ENCODE measurements at regions not wholly inside any gene's neighbourhood (a gene's known extent, or its start where the extent isn't known, plus 50 kb on each side); places are given as distances from the start of the nearest gene placed in this dataset.

DNA sequence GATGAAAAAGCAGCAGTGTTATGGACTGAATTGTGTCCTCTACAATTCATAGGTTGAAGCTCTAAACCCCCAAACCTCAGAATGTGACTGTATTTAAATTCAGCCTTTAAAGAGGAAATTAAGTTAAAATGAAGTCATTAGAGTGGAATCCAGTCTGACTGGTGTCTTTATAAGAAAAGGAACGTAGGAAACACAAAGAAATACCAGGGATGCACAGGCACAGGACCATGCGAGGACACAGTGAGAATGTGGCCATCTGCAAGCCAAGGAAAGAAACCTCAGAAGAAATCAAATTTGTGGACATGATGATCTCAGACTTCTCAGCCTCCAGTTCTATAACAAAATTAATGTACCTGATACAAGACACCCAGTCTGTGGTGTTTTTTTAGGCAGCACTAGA lies 971.2 kb upstream of the CDH9 start:
- Histone ChIP-seq H3K27ac (no peak overlapping the region), H3K4me3 (ENCODE audit: low read depth, low read length) (no peak overlapping the region), H3K27me3 (replicated peaks) (no peaks in the 10 kb centered on the region), H3K36me3 (replicated peaks) (no peaks in the 10 kb centered on the region)
- no peak for DNase-seq
- TF ChIP-seq, protein P1, sequence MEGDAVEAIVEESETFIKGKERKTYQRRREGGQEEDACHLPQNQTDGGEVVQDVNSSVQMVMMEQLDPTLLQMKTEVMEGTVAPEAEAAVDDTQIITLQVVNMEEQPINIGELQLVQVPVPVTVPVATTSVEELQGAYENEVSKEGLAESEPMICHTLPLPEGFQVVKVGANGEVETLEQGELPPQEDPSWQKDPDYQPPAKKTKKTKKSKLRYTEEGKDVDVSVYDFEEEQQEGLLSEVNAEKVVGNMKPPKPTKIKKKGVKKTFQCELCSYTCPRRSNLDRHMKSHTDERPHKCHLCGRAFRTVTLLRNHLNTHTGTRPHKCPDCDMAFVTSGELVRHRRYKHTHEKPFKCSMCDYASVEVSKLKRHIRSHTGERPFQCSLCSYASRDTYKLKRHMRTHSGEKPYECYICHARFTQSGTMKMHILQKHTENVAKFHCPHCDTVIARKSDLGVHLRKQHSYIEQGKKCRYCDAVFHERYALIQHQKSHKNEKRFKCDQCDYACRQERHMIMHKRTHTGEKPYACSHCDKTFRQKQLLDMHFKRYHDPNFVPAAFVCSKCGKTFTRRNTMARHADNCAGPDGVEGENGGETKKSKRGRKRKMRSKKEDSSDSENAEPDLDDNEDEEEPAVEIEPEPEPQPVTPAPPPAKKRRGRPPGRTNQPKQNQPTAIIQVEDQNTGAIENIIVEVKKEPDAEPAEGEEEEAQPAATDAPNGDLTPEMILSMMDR (IDR thresholded peaks at IDR 0.05; ENCODE audit: low read depth, low read length, missing control alignments), result no peak
- in situ Hi-C loops (cut with HindIII; ENCODE audit: low pct_ligation_motif_present, low sequenced_read_pairs), result no loop called here

DNA sequence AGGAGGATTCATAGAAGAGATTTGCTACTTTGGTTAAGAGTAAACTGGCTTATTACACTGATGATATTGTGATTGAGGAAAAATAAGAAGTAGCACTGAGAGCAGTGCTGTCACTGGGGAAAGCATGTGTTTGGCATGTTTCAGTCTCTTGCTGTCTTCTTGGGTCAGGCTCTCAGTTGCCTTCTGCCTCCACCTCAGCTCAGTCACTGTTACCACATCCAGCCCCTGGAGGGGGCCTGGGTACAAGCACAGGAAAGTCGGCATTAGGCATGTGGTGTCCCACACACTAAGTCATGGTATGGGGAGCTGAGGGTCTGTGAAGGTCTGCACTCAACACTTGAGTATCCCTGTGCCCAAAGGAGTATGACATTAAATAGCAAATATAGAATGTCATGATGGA lies 958.3 kb upstream of the CDH9 start:
- DNase-seq, result no peak
- Histone ChIP-seq H3K27me3 (replicated peaks) (no peaks in the 10 kb centered on the region), H3K4me3 (ENCODE audit: low read depth, low read length) (no peak overlapping the region), H3K27ac (no peak overlapping the region), H3K36me3 (replicated peaks) (no peaks in the 10 kb centered on the region)
- in situ Hi-C loops (cut with HindIII; ENCODE audit: low pct_ligation_motif_present, low sequenced_read_pairs), result no loop called here
- TF ChIP-seq, protein P1 (IDR thresholded peaks at IDR 0.05; ENCODE audit: low read depth, low read length, missing control alignments), result no peak

DNA sequence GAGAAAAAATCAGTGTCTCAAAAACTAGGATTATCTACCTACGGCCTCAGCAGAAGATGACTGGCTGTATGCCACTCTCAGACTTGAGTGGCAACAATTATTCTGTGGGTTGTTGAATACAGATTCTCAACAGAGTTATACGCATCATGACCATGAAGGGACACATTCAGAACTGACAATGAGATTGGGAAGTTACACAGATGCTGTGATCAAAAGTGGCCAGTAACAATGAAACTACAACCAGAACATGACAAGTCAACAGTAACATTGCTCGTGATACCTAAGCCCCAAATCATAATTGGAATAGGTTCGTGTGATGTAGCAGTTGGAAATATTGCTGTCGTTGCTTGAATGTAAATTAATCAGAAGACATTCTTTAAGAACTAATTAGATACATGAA lies 957.5 kb upstream of the CDH9 start:
- Histone ChIP-seq H3K36me3 (replicated peaks) (no peaks in the 10 kb centered on the region), H3K4me3 (ENCODE audit: low read depth, low read length) (no peak overlapping the region), H3K27ac (no peak overlapping the region), H3K27me3 (replicated peaks) (no peaks in the 10 kb centered on the region)
- in situ Hi-C loops (cut with HindIII; ENCODE audit: low pct_ligation_motif_present, low sequenced_read_pairs), result no loop called here
- no peak for DNase-seq
- TF ChIP-seq, protein P1 (IDR thresholded peaks at IDR 0.05; ENCODE audit: low read depth, low read length, missing control alignments), result no peak

DNA sequence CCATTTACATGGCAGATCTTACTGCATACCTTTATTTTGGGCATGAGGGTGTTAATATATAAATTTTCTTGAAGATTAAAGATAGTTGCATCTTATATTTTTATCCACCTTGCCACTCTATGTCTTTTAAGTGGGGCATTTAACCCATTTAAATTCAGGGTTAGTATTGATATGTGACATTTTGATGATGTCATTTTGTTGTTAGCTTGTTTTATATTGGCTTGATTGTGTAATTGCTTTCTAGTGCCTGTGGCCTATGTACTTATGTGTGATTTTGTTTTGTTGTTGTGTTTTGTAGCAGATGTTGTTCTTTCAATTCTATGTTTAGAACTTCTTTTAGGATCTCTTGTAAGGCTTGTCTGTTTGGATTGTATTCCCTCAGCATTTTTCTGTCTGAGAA lies 939.9 kb upstream of the CDH9 start:
- in situ Hi-C loops (cut with HindIII; ENCODE audit: low pct_ligation_motif_present, low sequenced_read_pairs), result no loop called here
- no peak overlapping the region for H3K4me3 ChIP-seq (ENCODE audit: low read depth, low read length)

DNA sequence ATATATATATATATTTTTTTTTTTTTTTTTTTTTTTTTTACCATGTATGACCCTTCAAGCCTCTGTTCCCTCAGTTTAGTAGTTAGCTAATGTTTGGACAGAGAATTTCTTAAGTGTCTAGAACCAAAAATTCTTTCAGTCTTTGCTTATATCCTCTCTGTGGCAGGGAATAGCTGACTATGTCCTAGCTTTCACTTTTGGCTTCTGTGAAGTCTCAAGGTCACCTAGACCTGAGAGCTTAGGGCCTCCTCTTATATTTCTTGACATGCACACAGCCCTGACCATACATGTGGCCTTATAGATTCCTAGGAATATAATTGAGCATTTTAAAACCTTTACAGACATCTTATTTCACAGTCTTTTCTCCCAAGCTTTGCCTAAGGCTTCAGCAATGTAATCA lies 930.8 kb upstream of the CDH9 start:
- no peaks in the 10 kb centered on the region for H3K36me3 ChIP-seq (replicated peaks)
- DNase-seq, result no peak
- no peak overlapping the region for H3K27ac ChIP-seq
- H3K4me3 ChIP-seq (ENCODE audit: low read depth, low read length), result no peak overlapping the region
- in situ Hi-C loops (cut with HindIII; ENCODE audit: low pct_ligation_motif_present, low sequenced_read_pairs), result no loop called here
- TF ChIP-seq, protein P1 (IDR thresholded peaks at IDR 0.05; ENCODE audit: low read depth, low read length, missing control alignments), result no peak
- no peaks in the 10 kb centered on the region for H3K27me3 ChIP-seq (replicated peaks)

More for the DNA sequence above, 939.9 kb upstream of the CDH9 start:
- DNase-seq, result no peak
- Histone ChIP-seq H3K27ac (no peak overlapping the region), H3K36me3 (replicated peaks) (no peaks in the 10 kb centered on the region), H3K27me3 (replicated peaks) (no peaks in the 10 kb centered on the region)
- TF ChIP-seq, protein P1 (IDR thresholded peaks at IDR 0.05; ENCODE audit: low read depth, low read length, missing control alignments), result no peak

DNA sequence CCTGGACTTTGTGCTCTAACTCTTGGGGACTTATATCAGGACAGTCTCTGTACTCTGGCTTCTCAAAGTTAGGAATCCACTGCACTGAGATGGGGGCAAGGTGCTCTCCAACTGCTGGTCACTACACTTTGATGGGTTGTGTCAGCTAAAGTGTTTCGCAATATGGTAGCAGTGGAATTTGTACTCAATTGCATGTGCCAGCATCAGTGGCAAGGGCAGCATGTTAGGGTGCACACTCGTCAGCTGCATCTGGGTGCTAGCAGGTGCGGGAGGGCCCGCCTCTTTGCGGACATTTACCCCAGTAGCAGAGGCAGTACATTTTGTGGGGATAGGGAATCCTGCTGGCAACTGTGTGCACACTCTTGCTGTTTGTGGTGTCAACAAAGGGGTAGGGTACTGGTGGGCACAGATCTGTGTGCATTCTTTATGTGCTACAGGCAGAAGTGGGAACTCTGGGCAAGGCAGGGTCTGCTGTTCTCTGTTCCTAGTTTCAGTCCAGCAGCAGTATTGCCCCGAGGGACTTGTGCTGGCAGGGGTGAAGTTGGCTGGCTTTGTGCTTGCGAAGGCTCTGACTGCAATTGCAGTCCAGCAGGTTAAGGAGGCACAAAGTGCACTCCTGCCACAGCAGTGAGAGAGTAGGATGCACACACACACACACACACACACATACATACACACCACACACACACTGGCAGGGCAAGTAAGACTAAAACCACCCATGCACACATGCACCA lies 924.8 kb upstream of the CDH9 start:
- TF ChIP-seq, protein P1 (IDR thresholded peaks at IDR 0.05; ENCODE audit: low read depth, low read length, missing control alignments), result no peak
- H3K27ac ChIP-seq, result no peak overlapping the region
- no peaks in the 10 kb centered on the region for H3K36me3 ChIP-seq (replicated peaks)
- no peak overlapping the region for H3K4me3 ChIP-seq (ENCODE audit: low read depth, low read length)
- no peak for DNase-seq
- in situ Hi-C loops (cut with HindIII; ENCODE audit: low pct_ligation_motif_present, low sequenced_read_pairs), result no loop called here
- H3K27me3 ChIP-seq (replicated peaks), result no peaks in the 10 kb centered on the region

Data from brain microvascular endothelial cell (primary cell).